Sigmoid colon (tissue), 6 donors: ENCODE measurements at regions not wholly inside any gene's neighbourhood (a gene's known extent, or its start where the extent isn't known, plus 50 kb on each side); places are given as distances from the start of the nearest gene placed in this dataset.

ENCODE experiments used
- DNase-seq: peaks from one replicate; pipeline ENCODE4 v3.0.0-alpha.2; 2019
- H3K27ac ChIP-seq, 4 donors: fragments of 200-600 bp; sonication (generic); one replicate each; pipeline ENCODE4 v1.5.1; 2016 to 2019; ENCODE audit warnings: mild to moderate bottlenecking in 1 of 4
- H3K27me3 ChIP-seq, 3 donors: fragments of 200-600 bp; sonication (generic); one replicate each; pipeline ENCODE4 v1.5.1; 2019; ENCODE audit warnings: mild to moderate bottlenecking in 1 of 3
- H3K36me3 ChIP-seq, 4 donors: fragments of 200-600 bp; sonication (generic); one replicate each; pipeline ENCODE4 v1.5.1; 2016 to 2019
- H3K4me1 ChIP-seq, 4 donors: fragments of 200-600 bp; sonication (generic); one replicate each; pipeline ENCODE4 v1.5.1; 2017 to 2019
- H3K4me3 ChIP-seq, 4 donors: fragments of 200-600 bp; sonication (generic); one replicate each; pipeline ENCODE4 v1.5.1; 2017 to 2019; ENCODE audit warnings: mild to moderate bottlenecking in 2 of 4, moderate library complexity in 1 of 4
- H3K9me3 ChIP-seq, 4 donors: fragments of 200-600 bp in 3 of 4; sonication (generic) in 3 of 4; one replicate each; pipeline versions ENCODE4 v1.5.1 to v1.6.1; 2013 to 2019
- EP300 ChIP-seq, 4 donors: sonication (generic); formaldehyde crosslinking; IDR thresholded peaks; one replicate each; pipeline ENCODE4 v1.6.1; 2017; ENCODE audit warnings: antibody characterized with exemption in 4 of 4
- POLR2A ChIP-seq, 2 donors: fragments of 450-650 bp; IDR thresholded peaks; one replicate each; pipeline ENCODE4 v1.6.1; 2016; ENCODE audit warnings: antibody characterized with exemption in 2 of 2, mild to moderate bottlenecking in 2 of 2, moderate library complexity in 2 of 2
- POLR2AphosphoS5 ChIP-seq, 4 donors: sonication (generic); formaldehyde crosslinking; IDR thresholded peaks; one replicate each; pipeline ENCODE4 v1.6.1; 2017; ENCODE audit warnings: antibody characterized with exemption in 4 of 4
- WGBS, 2 donors: extraction: QIAGEN DNeasy Blood & Tissue Kit; methylation state at CpG; one replicate each; pipeline ENCODE4 v1.1.7; 2013; 5-methylcytosine and 5-hydroxymethylcytosine counted together
- intact Hi-C: fragments of 100-400 bp; cut with DNase I; formaldehyde crosslinking; loops from one replicate; pipeline ENCODE4 v1.15.1; 2023
- TF ChIP-seq, protein P1 (sequence below), 4 experiments: fragments of 450-650 bp in 3 of 4; fragments of 200-600 bp in 1 of 4; IDR thresholded peaks; one replicate each; pipeline ENCODE4 v1.5.1; 2016 to 2019; ENCODE audit warnings: antibody characterized with exemption in 4 of 4, mild to moderate bottlenecking in 3 of 4, moderate library complexity in 2 of 4
- donor health status: healthy with polysubstance abuse.
- donor health status: healthy.

GRCh38 chr3:25889525-25889917 is 99.6 kb downstream of the OXSM start:
- Histone ChIP-seq H3K4me3 (no peak overlapping the region), H3K27ac (no peak overlapping the region), H3K36me3 (no peaks in the 10 kb centered on the region), H3K4me1 (no peaks in the 10 kb centered on the region), H3K27me3 (no peaks in the 10 kb centered on the region), H3K9me3 (no peaks in the 10 kb centered on the region)
- WGBS, 2 donors = 89 to 90% methylated on average over 2 of the region's 2 CpGs
- no peak for TF ChIP-seq POLR2A (IDR thresholded peaks at IDR 0.05)
- TF ChIP-seq, protein P1, sequence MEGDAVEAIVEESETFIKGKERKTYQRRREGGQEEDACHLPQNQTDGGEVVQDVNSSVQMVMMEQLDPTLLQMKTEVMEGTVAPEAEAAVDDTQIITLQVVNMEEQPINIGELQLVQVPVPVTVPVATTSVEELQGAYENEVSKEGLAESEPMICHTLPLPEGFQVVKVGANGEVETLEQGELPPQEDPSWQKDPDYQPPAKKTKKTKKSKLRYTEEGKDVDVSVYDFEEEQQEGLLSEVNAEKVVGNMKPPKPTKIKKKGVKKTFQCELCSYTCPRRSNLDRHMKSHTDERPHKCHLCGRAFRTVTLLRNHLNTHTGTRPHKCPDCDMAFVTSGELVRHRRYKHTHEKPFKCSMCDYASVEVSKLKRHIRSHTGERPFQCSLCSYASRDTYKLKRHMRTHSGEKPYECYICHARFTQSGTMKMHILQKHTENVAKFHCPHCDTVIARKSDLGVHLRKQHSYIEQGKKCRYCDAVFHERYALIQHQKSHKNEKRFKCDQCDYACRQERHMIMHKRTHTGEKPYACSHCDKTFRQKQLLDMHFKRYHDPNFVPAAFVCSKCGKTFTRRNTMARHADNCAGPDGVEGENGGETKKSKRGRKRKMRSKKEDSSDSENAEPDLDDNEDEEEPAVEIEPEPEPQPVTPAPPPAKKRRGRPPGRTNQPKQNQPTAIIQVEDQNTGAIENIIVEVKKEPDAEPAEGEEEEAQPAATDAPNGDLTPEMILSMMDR (IDR thresholded peaks at IDR 0.05) = no peak
- TF ChIP-seq EP300 (IDR thresholded peaks at IDR 0.05) = no peak
- TF ChIP-seq POLR2AphosphoS5 (IDR thresholded peaks at IDR 0.05) = no peak
- intact Hi-C loops = no loop called here
- DNase-seq = no peak

DNA sequence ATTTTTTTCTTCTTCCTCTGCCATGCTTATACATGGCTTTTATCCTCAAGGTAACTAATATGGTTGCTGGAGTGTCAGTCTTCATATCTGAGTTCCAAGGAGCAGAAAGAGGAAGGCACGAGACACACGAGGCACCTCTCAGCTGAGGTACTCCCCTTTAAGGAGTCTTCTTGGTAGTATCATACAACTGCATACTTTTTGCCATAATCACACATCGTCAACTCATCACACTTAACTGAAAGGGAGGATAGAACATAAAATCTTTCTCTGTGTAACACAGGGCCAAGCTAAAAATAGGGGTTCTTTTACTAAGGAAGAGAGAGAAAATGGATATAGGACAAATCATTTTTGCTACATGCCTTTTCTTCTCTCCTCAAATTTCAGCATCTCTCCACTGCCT is 104.2 kb downstream of the OXSM start:
- no peak for DNase-seq
- no peak for TF ChIP-seq POLR2A (IDR thresholded peaks at IDR 0.05)
- no peak for TF ChIP-seq POLR2AphosphoS5 (IDR thresholded peaks at IDR 0.05)
- no peak for TF ChIP-seq EP300 (IDR thresholded peaks at IDR 0.05)
- TF ChIP-seq, protein P1 (IDR thresholded peaks at IDR 0.05) = no peak

DNA sequence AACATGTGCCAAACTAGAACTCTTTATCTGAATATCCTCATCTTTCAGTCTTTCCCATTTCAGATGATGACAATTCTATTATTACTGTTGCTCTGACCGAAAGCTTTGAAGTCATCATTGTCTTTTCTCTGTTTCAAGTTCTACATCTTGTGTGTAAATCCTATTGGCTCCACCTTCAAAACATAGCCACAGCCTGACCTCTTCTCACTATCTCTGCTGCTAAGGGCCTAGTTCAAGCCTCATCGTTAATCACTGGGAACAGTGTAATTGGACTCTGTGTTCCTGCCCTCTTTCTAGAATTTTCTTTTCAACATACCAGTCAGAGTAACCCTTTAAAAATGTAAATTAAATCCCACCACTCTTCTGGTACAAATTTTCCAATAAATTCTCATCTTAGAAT is 105.1 kb downstream of the OXSM start:
- H3K4me1 ChIP-seq = no peaks in the 10 kb centered on the region
- no peaks in the 10 kb centered on the region for H3K36me3 ChIP-seq
- TF ChIP-seq POLR2A (IDR thresholded peaks at IDR 0.05) (no peak), POLR2AphosphoS5 (IDR thresholded peaks at IDR 0.05) (no peak), EP300 (IDR thresholded peaks at IDR 0.05) (no peak)
- TF ChIP-seq, protein P1 (IDR thresholded peaks at IDR 0.05) = no peak
- H3K27ac ChIP-seq = no peak overlapping the region
- no peaks in the 10 kb centered on the region for H3K27me3 ChIP-seq
- H3K9me3 ChIP-seq = no peaks in the 10 kb centered on the region
- no peak for DNase-seq
- 95 to 96% methylated on average over 2 of the region's 2 CpGs for WGBS, 2 donors
- H3K4me3 ChIP-seq = no peak overlapping the region
- intact Hi-C loops = no loop called here

More for the DNA sequence above, 104.2 kb downstream of the OXSM start:
- WGBS, 2 donors = 91% methylated on average over 3 of the region's 3 CpGs
- no peaks in the 10 kb centered on the region for H3K4me1 ChIP-seq
- intact Hi-C loops = no loop called here
- H3K27me3 ChIP-seq = no peaks in the 10 kb centered on the region
- H3K4me3 ChIP-seq = no peak overlapping the region
- no peak overlapping the region for H3K27ac ChIP-seq
- H3K36me3 ChIP-seq = no peaks in the 10 kb centered on the region
- no peaks in the 10 kb centered on the region for H3K9me3 ChIP-seq

- Histone ChIP-seq H3K9me3 (no peaks in the 10 kb centered on the region), H3K4me1 (no peaks in the 10 kb centered on the region), H3K4me3 (no peak overlapping the region), H3K36me3 (no peaks in the 10 kb centered on the region), H3K27me3 (no peaks in the 10 kb centered on the region), H3K27ac (no peak overlapping the region)
- no peak for DNase-seq
- 96 to 97% methylated on average over 3 of the region's 3 CpGs for WGBS, 2 donors
- intact Hi-C loops = no loop called here
- TF ChIP-seq, protein P1 (IDR thresholded peaks at IDR 0.05) = no peak
- TF ChIP-seq EP300 (IDR thresholded peaks at IDR 0.05) = no peak
- no peak for TF ChIP-seq POLR2AphosphoS5 (IDR thresholded peaks at IDR 0.05)
- no peak for TF ChIP-seq POLR2A (IDR thresholded peaks at IDR 0.05)
Observed at GRCh38 chr3:25895443-25895842, 105.6 kb downstream of the OXSM start.

DNA sequence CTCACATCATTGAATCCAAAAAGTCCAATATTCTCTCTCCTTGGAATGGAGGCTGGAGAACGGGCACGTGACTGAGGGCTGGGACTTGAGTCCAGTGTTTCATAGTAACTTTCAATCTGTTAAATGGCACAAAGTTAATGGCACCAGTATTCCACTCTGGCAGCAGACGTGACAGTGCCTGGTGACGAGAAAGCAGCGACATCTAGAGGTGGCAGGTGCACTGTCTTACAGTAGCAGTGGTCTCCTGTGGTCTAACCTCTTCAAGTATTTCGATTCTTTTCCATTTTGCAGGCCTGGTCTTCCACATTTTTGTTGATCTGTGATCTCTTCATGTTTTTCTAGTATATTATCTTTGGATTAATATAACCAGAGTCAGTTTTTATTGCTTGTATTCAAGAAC is 107.1 kb downstream of the OXSM start:
- 78 to 80% methylated on average over 6 of the region's 6 CpGs for WGBS, 2 donors
- DNase-seq = no peak
- TF ChIP-seq EP300 (IDR thresholded peaks at IDR 0.05) (no peak), POLR2AphosphoS5 (IDR thresholded peaks at IDR 0.05) (no peak), POLR2A (IDR thresholded peaks at IDR 0.05) (no peak)
- TF ChIP-seq, protein P1 (IDR thresholded peaks at IDR 0.05) = no peak

More for the DNA sequence above, 107.1 kb downstream of the OXSM start:
- no peaks in the 10 kb centered on the region for H3K27me3 ChIP-seq
- H3K27ac ChIP-seq = no peak overlapping the region
- no peaks in the 10 kb centered on the region for H3K36me3 ChIP-seq
- no peaks in the 10 kb centered on the region for H3K4me1 ChIP-seq
- intact Hi-C loops = no loop called here
- no peaks in the 10 kb centered on the region for H3K9me3 ChIP-seq
- no peak overlapping the region for H3K4me3 ChIP-seq
